ENCODE measurements at regions not wholly inside any gene's neighbourhood (a gene's known extent, or its start where the extent isn't known, plus 50 kb on each side); places are given as distances from the start of the nearest gene placed in this dataset. TPM values are rescaled to one million over a fixed set of nuclear protein-coding genes. Genes with fewer than 3 reads are reported as not detected.
"Not testable (repeated sequence)": the region's sequence is repeated elsewhere in the genome, so short reads cannot be mapped to it uniquely, and the experiment has no call there.

GRCh38 chr10:33012306-33012705 is 54.3 kb upstream of the ITGB1 start:
- H3K4me1 ChIP-seq (ENCODE audit: low read length): peaks cover 14% of the 10 kb centered on the region
- no peak overlapping the region for H3K4me3 ChIP-seq (ENCODE audit: low read length)
- H3K9ac ChIP-seq (ENCODE audit: low read length): no peak overlapping the region

GRCh38 chr10:33010132-33011037 is 52.4 kb upstream of the ITGB1 start:
- H3K36me3 ChIP-seq (ENCODE audit: insufficient read depth, low read length): no peaks in the 10 kb centered on the region
- no peak overlapping the region for H3K9ac ChIP-seq (ENCODE audit: low read length)
- H4K20me1 ChIP-seq (ENCODE audit: insufficient read depth, low read depth, low read length): no peaks in the 10 kb centered on the region
- no peak for DNase-seq
- no peaks in the 10 kb centered on the region for H3K27me3 ChIP-seq (ENCODE audit: low read length)
- H3K4me1 ChIP-seq (ENCODE audit: low read length): peaks cover 28% of the 10 kb centered on the region
- H3K79me2 ChIP-seq (ENCODE audit: low read length): no peaks in the 10 kb centered on the region
- no peaks in the 10 kb centered on the region for H3K9me2 ChIP-seq (replicated peaks; ENCODE audit: insufficient read depth, low read length)
- no peak overlapping the region for H2AFZ ChIP-seq (ENCODE audit: low read length)
- H3K4me3 ChIP-seq (ENCODE audit: low read length): no peak overlapping the region
- no peak overlapping the region for H3K27ac ChIP-seq (ENCODE audit: low read length)
- no peak overlapping the region for H3K4me2 ChIP-seq (ENCODE audit: low read depth, low read length, poor library complexity, severe bottlenecking)
- H3K9me3 ChIP-seq (ENCODE audit: low read length): no peaks in the 10 kb centered on the region

More at GRCh38 chr10:33012306-33012705, 54.3 kb upstream of the ITGB1 start:
- Histone ChIP-seq H3K79me2 (ENCODE audit: low read length) (no peaks in the 10 kb centered on the region), H3K9me3 (ENCODE audit: low read length) (no peaks in the 10 kb centered on the region), H3K27ac (ENCODE audit: low read length) (no peak overlapping the region), H4K20me1 (ENCODE audit: insufficient read depth, low read depth, low read length) (no peaks in the 10 kb centered on the region), H3K36me3 (ENCODE audit: insufficient read depth, low read length) (no peaks in the 10 kb centered on the region), H2AFZ (ENCODE audit: low read length) (no peak overlapping the region), H3K9me2 (replicated peaks; ENCODE audit: insufficient read depth, low read length) (no peaks in the 10 kb centered on the region), H3K4me2 (ENCODE audit: low read depth, low read length, poor library complexity, severe bottlenecking) (no peak overlapping the region), H3K27me3 (ENCODE audit: low read length) (no peaks in the 10 kb centered on the region)
- no peak for DNase-seq

GRCh38 chr10:33009244-33010131 is 51.5 kb upstream of the ITGB1 start:
- peaks cover 36% of the 10 kb centered on the region for H3K4me1 ChIP-seq (ENCODE audit: low read length)
- H2AFZ ChIP-seq (ENCODE audit: low read length): no peak overlapping the region
- H3K27ac ChIP-seq (ENCODE audit: low read length): no peak overlapping the region
- peak overlapping the region; percentile 59 for H3K4me2 ChIP-seq (ENCODE audit: low read depth, low read length, poor library complexity, severe bottlenecking)
- H3K4me3 ChIP-seq (ENCODE audit: low read length): peak overlapping the region; percentile 35; the same call in 1 of the 2 replicates
- H3K9me2 ChIP-seq (replicated peaks; ENCODE audit: insufficient read depth, low read length): no peaks in the 10 kb centered on the region
- no peaks in the 10 kb centered on the region for H3K9me3 ChIP-seq (ENCODE audit: low read length)
- H3K79me2 ChIP-seq (ENCODE audit: low read length): peaks cover 5% of the 10 kb centered on the region; the same call in 1 of the 2 replicates
- H3K9ac ChIP-seq (ENCODE audit: low read length): peak overlapping the region; percentile 32; the same call in 1 of the 2 replicates
- no peaks in the 10 kb centered on the region for H3K36me3 ChIP-seq (ENCODE audit: insufficient read depth, low read length)
- H3K27me3 ChIP-seq (ENCODE audit: low read length): no peaks in the 10 kb centered on the region
- H4K20me1 ChIP-seq (ENCODE audit: insufficient read depth, low read depth, low read length): no peaks in the 10 kb centered on the region
- no peak for DNase-seq

DNA sequence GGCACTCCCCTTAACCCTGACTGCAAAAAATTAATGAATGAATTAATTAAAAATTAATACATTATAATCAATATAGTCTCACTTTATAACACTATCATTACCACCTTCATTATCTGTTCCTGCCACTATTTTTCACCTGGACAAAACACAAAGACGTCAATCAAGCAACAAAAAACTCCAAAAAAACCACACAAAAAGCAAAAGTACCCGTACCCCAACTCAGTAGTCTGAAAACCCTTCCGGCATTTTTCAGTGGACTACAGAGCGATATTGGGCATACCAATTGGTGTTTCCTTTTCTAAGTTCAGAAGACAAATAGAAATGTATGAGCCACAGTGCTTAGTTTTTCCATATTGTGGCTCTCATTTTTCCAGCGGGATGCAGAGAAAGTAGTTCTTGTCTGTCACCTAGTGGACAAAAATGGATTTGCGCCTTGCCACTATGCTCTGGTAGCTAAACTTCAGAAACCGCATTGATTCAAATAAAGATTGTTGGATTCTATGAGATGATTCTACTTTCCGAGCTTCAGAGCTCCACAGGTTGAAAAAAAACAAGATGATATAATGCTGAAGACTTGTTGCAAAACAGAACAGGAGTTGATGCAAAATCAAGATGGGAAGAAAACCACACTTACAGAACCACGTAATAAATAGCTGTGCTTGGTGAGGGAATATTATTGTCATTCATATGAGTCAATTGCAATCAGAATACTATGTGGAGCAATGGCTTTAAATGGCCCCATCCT is 50.6 kb upstream of the ITGB1 start:
- peaks cover 11% of the 10 kb centered on the region; the same call in 1 of the 2 replicates for H3K79me2 ChIP-seq (ENCODE audit: low read length)
- H2AFZ ChIP-seq (ENCODE audit: low read length): peak overlapping the region; percentile 57; the same call in 1 of the 2 replicates
- peak overlapping the region; percentile 59 for H3K4me2 ChIP-seq (ENCODE audit: low read depth, low read length, poor library complexity, severe bottlenecking)
- no peaks in the 10 kb centered on the region for H3K36me3 ChIP-seq (ENCODE audit: insufficient read depth, low read length)
- DNase-seq: peak; percentile 91
- peak overlapping the region; percentile 35; the same call in 1 of the 2 replicates for H3K4me3 ChIP-seq (ENCODE audit: low read length)
- H3K9me3 ChIP-seq (ENCODE audit: low read length): no peaks in the 10 kb centered on the region
- H3K9me2 ChIP-seq (replicated peaks; ENCODE audit: insufficient read depth, low read length): no peaks in the 10 kb centered on the region
- H3K27ac ChIP-seq (ENCODE audit: low read length): no peak overlapping the region
- H3K27me3 ChIP-seq (ENCODE audit: low read length): no peaks in the 10 kb centered on the region
- H3K9ac ChIP-seq (ENCODE audit: low read length): peak overlapping the region; percentile 32
- H4K20me1 ChIP-seq (ENCODE audit: insufficient read depth, low read depth, low read length): no peaks in the 10 kb centered on the region
- peaks cover 44% of the 10 kb centered on the region for H3K4me1 ChIP-seq (ENCODE audit: low read length)

- Histone ChIP-seq H3K4me2 (ENCODE audit: low read depth, low read length, poor library complexity, severe bottlenecking) (peak overlapping the region; percentile 59), H3K4me1 (ENCODE audit: low read length) (peaks cover 49% of the 10 kb centered on the region), H3K79me2 (ENCODE audit: low read length) (peaks cover 14% of the 10 kb centered on the region; the same call in 1 of the 2 replicates)
- H3K27ac ChIP-seq (ENCODE audit: low read length); H3K9me2 ChIP-seq (replicated peaks; ENCODE audit: insufficient read depth, low read length); DNase-seq; H3K9me3 ChIP-seq (ENCODE audit: low read length); H3K4me3 ChIP-seq (ENCODE audit: low read length); H3K36me3 ChIP-seq (ENCODE audit: insufficient read depth, low read length); H3K9ac ChIP-seq (ENCODE audit: low read length); H3K27me3 ChIP-seq (ENCODE audit: low read length); H4K20me1 ChIP-seq (ENCODE audit: insufficient read depth, low read depth, low read length); H2AFZ ChIP-seq (ENCODE audit: low read length): not testable (repeated sequence)
Measured at GRCh38 chr10:33007731-33008381, 49.8 kb upstream of the ITGB1 start.

Small RNA genes lying in the stretch of these regions (small RNA-seq; reads per million reads assigned to genes)
- gene AL365203.1 (not detected), gene MTND4LP11 (not detected), gene RN7SL847P (not detected)

Data from Karpas-422 (cell line).